IMR-90 (cell line): ENCODE measurements at regions not wholly inside any gene's neighbourhood (a gene's known extent, or its start where the extent isn't known, plus 50 kb on each side); places are given as distances from the start of the nearest gene placed in this dataset.

Experiments
- ATAC-seq: fragments of 200-7000 bp; cut with Tn5 transposase; 2 replicates; pipeline ENCODE4 v1.9.1; 2020; ENCODE audit warnings: low read depth, mild to moderate bottlenecking, moderate library complexity
- BruUV-seq: library from RNA; stranded (reverse); fragments of 400-500 nt; replicated peaks from 2 replicates; lab custom pipeline; 2021; lab: Mats Ljungman, UMichigan
- CTCF ChIA-PET: fragments of 300-600 bp; formaldehyde crosslinking; extraction: SDS; loops from one replicate; lab custom pipeline; 2021; ENCODE audit warnings: antibody characterized with exemption; lab: Yijun Ruan, JAX
- POLR2A ChIA-PET: fragments of 300-600 bp; sonication (Branson Sonifier 250); formaldehyde crosslinking; loops from one replicate; lab custom pipeline; 2022; ENCODE audit warnings: antibody characterized with exemption; ENCODE audit not compliant: unreplicated experiment; lab: Charles Lee
- DNase-seq: peaks from one replicate; pipeline ENCODE4 v3.0.0; 2013
- H2AFZ ChIP-seq: replicated peaks from 2 replicates; pipeline ENCODE3; 2013; ENCODE audit warnings: low read length, mild to moderate bottlenecking; ENCODE audit not compliant: poor library complexity
- H2AK5ac ChIP-seq: 2 replicates; pipeline ENCODE4 v1.6.1; 2013; ENCODE audit warnings: low read depth, low read length, inconsistent platforms
- H2AK9ac ChIP-seq: replicated peaks from 2 replicates; pipeline ENCODE3; 2013; ENCODE audit warnings: mild to moderate bottlenecking, low read depth, low read length, moderate library complexity; ENCODE audit not compliant: poor library complexity
- H2BK120ac ChIP-seq: 2 replicates; pipeline ENCODE4 v1.6.1; 2013; ENCODE audit warnings: low read depth, low read length, inconsistent platforms
- H2BK15ac ChIP-seq: 3 replicates; pipeline ENCODE4 v1.6.1; 2013; ENCODE audit warnings: low read depth, low read length, inconsistent platforms
- H2BK20ac ChIP-seq: 2 replicates; pipeline ENCODE4 v1.6.1; 2013; ENCODE audit warnings: low read depth, mild to moderate bottlenecking, inconsistent platforms, low read length, moderate library complexity
- H2BK5ac ChIP-seq: 2 replicates; pipeline ENCODE4 v1.6.1; 2013; ENCODE audit warnings: mild to moderate bottlenecking, low read depth, low read length, inconsistent platforms; ENCODE audit not compliant: poor library complexity, severe bottlenecking
- H3K14ac ChIP-seq: replicated peaks from 2 replicates; pipeline ENCODE4 v1.6.1; 2013; ENCODE audit warnings: low read depth, low read length, inconsistent platforms
- H3K18ac ChIP-seq: 2 replicates; pipeline ENCODE4 v1.6.1; 2013; ENCODE audit warnings: low read depth, low read length, control low read depth
- H3K23ac ChIP-seq: 2 replicates; pipeline ENCODE4 v1.6.1; 2013; ENCODE audit warnings: low read depth, low read length, inconsistent platforms
- H3K27ac ChIP-seq: 2 replicates; pipeline ENCODE4 v1.5.1; 2013; ENCODE audit warnings: mild to moderate bottlenecking, control low read depth, low read length; ENCODE audit not compliant: insufficient read depth
- H3K27me3 ChIP-seq: 2 replicates; pipeline ENCODE4 v1.6.1; 2013; ENCODE audit warnings: low read length; ENCODE audit not compliant: control insufficient read depth, insufficient read depth
- H3K36me3 ChIP-seq: 2 replicates; pipeline ENCODE4 v1.6.1; 2013; ENCODE audit warnings: low read length, mixed read lengths; ENCODE audit not compliant: control insufficient read depth, insufficient read depth
- H3K4ac ChIP-seq: 2 replicates; pipeline ENCODE4 v1.6.1; 2013; ENCODE audit warnings: low read depth, low read length, inconsistent platforms
- H3K4me1 ChIP-seq: 2 replicates; pipeline ENCODE4 v1.6.1; 2013; ENCODE audit warnings: low read length, mixed read lengths; ENCODE audit not compliant: control insufficient read depth, insufficient read depth
- H3K4me2 ChIP-seq: 2 replicates; pipeline ENCODE4 v1.6.1; 2013; ENCODE audit warnings: low read depth, mild to moderate bottlenecking, control low read depth, low read length, moderate library complexity
- H3K4me3 ChIP-seq: 2 replicates; pipeline ENCODE4 v1.5.1; 2013; ENCODE audit warnings: low read depth, mild to moderate bottlenecking, control low read depth, low read length, moderate library complexity; ENCODE audit not compliant: insufficient read depth
- H3K56ac ChIP-seq: 2 replicates; pipeline ENCODE4 v1.6.1; 2013; ENCODE audit warnings: low read length, inconsistent platforms; ENCODE audit not compliant: insufficient read depth; ENCODE audit errors: extremely low read depth
- H3K79me1 ChIP-seq, 2 experiments: 2 replicates each; pipeline ENCODE4 v1.6.1; 2013; ENCODE audit warnings: low read length in 2 of 2, inconsistent platforms in 1 of 2, low read depth in 1 of 2
- H3K9ac ChIP-seq: 2 replicates; pipeline ENCODE4 v1.6.1; 2013; ENCODE audit warnings: low read depth, low read length, control low read depth
- H3K9me1 ChIP-seq: 2 replicates; pipeline ENCODE4 v1.6.1; 2013; ENCODE audit warnings: low read length, inconsistent platforms; ENCODE audit not compliant: insufficient read depth
- H3K9me3 ChIP-seq: 2 replicates; pipeline ENCODE4 v1.6.1; 2013; ENCODE audit warnings: low read length; ENCODE audit not compliant: control insufficient read depth, insufficient read depth
- H4K20me1 ChIP-seq: 2 replicates; pipeline ENCODE4 v1.6.1; 2013; ENCODE audit warnings: low read length, inconsistent platforms; ENCODE audit not compliant: insufficient read depth
- H4K5ac ChIP-seq: 2 replicates; pipeline ENCODE4 v1.6.1; 2013; ENCODE audit warnings: mild to moderate bottlenecking, low read depth, low read length, control low read depth
- H4K8ac ChIP-seq, 2 experiments: 2 replicates each; pipeline ENCODE4 v1.6.1; 2013; ENCODE audit warnings: low read depth in 2 of 2, low read length in 2 of 2, control low read depth in 1 of 2, inconsistent platforms in 1 of 2
- H4K91ac ChIP-seq: 2 replicates; pipeline ENCODE4 v1.6.1; 2013; ENCODE audit warnings: low read depth, low read length, inconsistent platforms; ENCODE audit not compliant: insufficient read depth
- BHLHE40 ChIP-seq: fragments of 150-350 bp; IDR thresholded peaks from 2 replicates; pipeline ENCODE4 v1.6.1; 2016; ENCODE audit warnings: mild to moderate bottlenecking, low read depth, low read length
- CEBPB ChIP-seq: IDR thresholded peaks from 2 replicates; pipeline ENCODE4 v1.6.1; 2012; ENCODE audit warnings: low read depth, low read length, improper control_type of control experiment
- CHD1 ChIP-seq: IDR thresholded peaks from 2 replicates; pipeline ENCODE4 v1.6.1; 2012; ENCODE audit warnings: low read depth, low read length, improper control_type of control experiment
- CTCF ChIP-seq: conservative IDR thresholded peaks from 2 replicates; pipeline ENCODE4 v1.5.1; 2012; ENCODE audit warnings: mild to moderate bottlenecking, low read depth, low read length, improper control_type of control experiment
- ELK1 ChIP-seq: fragments of 150-350 bp; IDR thresholded peaks from 2 replicates; pipeline ENCODE4 v1.6.1; 2016; ENCODE audit warnings: low read depth, mild to moderate bottlenecking, low read length, moderate library complexity, borderline replicate concordance
- MAZ ChIP-seq: IDR thresholded peaks from 2 replicates; pipeline ENCODE4 v1.6.1; 2012; ENCODE audit warnings: low read depth, mild to moderate bottlenecking, low read length, improper control_type of control experiment, moderate library complexity, borderline replicate concordance
- NFE2L2 ChIP-seq: fragments of 150-350 bp; IDR thresholded peaks from 2 replicates; pipeline ENCODE4 v1.6.1; 2016; ENCODE audit warnings: low read depth, mild to moderate bottlenecking, low read length
- POLR2A ChIP-seq: IDR thresholded peaks from 2 replicates; pipeline ENCODE4 v1.6.1; 2012; ENCODE audit warnings: mild to moderate bottlenecking, low read depth, low read length
- RAD21 ChIP-seq: IDR thresholded peaks from 2 replicates; pipeline ENCODE4 v1.6.1; 2012; ENCODE audit warnings: low read length, improper control_type of control experiment
- RCOR1 ChIP-seq: IDR thresholded peaks from 2 replicates; pipeline ENCODE4 v1.6.1; 2012; ENCODE audit warnings: mild to moderate bottlenecking, low read length, improper control_type of control experiment; ENCODE audit not compliant: insufficient replicate concordance
- RFX5 ChIP-seq: IDR thresholded peaks from 2 replicates; pipeline ENCODE4 v1.8.0; 2012; ENCODE audit warnings: low read depth, mild to moderate bottlenecking, low read length, moderate library complexity
- SMC3 ChIP-seq: fragments of 150-350 bp; IDR thresholded peaks from 2 replicates; pipeline ENCODE4 v1.6.1; 2016; ENCODE audit warnings: low read depth, mild to moderate bottlenecking, antibody characterized with exemption, low read length, moderate library complexity
- WGBS, 2 experiments: methylation state at CpG; one replicate each; pipeline versions ENCODE4 v1.1.5 to v1.1.7; 2013; ENCODE audit warnings: missing lambda C conversion rate in 2 of 2; ENCODE audit not compliant: insufficient read length in 1 of 2; ENCODE audit errors: extremely low coverage in 2 of 2; 5-methylcytosine and 5-hydroxymethylcytosine counted together
- dilution Hi-C: fragments of 300-500 bp; cut with HindIII; formaldehyde crosslinking; loops from one replicate; pipeline ENCODE4 v1.14.3; 2018; ENCODE audit warnings: low sequenced_read_pairs; ENCODE audit not compliant: unreplicated experiment
- in situ Hi-C: fragments of 300-500 bp; cut with MboI; formaldehyde crosslinking; loops from 3 replicates; pipeline ENCODE4 v1.14.3; 2019; ENCODE audit warnings: low sequenced_read_pairs, inconsistent platforms, mixed read lengths
- intact Hi-C: fragments of 100-400 bp; cut with micrococcal nuclease; formaldehyde crosslinking; loops from 2 replicates; pipeline ENCODE4 v1.10.0; 2022

GRCh38 chr1:29830383-29830782 is 594.1 kb downstream of the PTPRU start:
- ChIA-PET POLR2A (no interaction called here), CTCF (no interaction called here)
- Histone ChIP-seq H2AFZ (no peak overlapping the region), H2BK120ac (no peak overlapping the region), H3K4me1 (no peaks in the 10 kb centered on the region), H4K5ac (no peak overlapping the region), H3K56ac (no peak overlapping the region), H2BK5ac (no peak overlapping the region), H3K9me1 (no peaks in the 10 kb centered on the region), H2BK20ac (no peak overlapping the region), H4K91ac (no peak overlapping the region), H2BK15ac (no peak overlapping the region), H3K27me3 (no peaks in the 10 kb centered on the region; the same call in 1 of the 2 replicates), H4K20me1 (no peaks in the 10 kb centered on the region), H3K4me2 (no peak overlapping the region), H3K36me3 (no peaks in the 10 kb centered on the region), H3K9me3 (no peaks in the 10 kb centered on the region), H3K4ac (no peak overlapping the region), H2AK9ac (no peak overlapping the region), H2AK5ac (no peak overlapping the region), H3K18ac (no peak overlapping the region), H3K79me1 (no peaks in the 10 kb centered on the region), H3K14ac (no peak overlapping the region), H4K8ac (no peak overlapping the region), H3K27ac (no peak overlapping the region), H3K23ac (no peak overlapping the region), H3K9ac (no peak overlapping the region), H3K4me3 (no peak overlapping the region)
- no TSS peak for BruUV-seq
- DNase-seq (no peak), ATAC-seq (no peak)
- TF ChIP-seq CEBPB (no peak), MAZ (no peak), RAD21 (no peak), RFX5 (no peak), ELK1 (no peak), RCOR1 (no peak), NFE2L2 (no peak), CHD1 (no peak), SMC3 (no peak), BHLHE40 (no peak), CTCF (no peak), POLR2A (no peak)
- WGBS, 2 experiments: 51% methylated on average over 2 of the region's 8 CpGs; no CpG with 5 or more reads in 1 of the 2 experiments
- dilution Hi-C loops (no loop called here), in situ Hi-C loops (no loop called here), intact Hi-C loops (no loop called here)
